Hepatocyte (in vitro differentiated cells): ENCODE measurements at regions not wholly inside any gene's neighbourhood (a gene's known extent, or its start where the extent isn't known, plus 50 kb on each side); places are given as distances from the start of the nearest gene placed in this dataset.

Experiments used
- DNase-seq: peaks from one replicate; pipeline ENCODE4 v3.0.0-alpha.2; 2016; ENCODE audit warnings: low spot score
- H2AFZ ChIP-seq: fragments of 200-600 bp; sonication (generic); 2 replicates; pipeline ENCODE4 v1.6.0; 2016; ENCODE audit warnings: antibody characterized with exemption, mild to moderate bottlenecking
- H3K27ac ChIP-seq: fragments of 200-600 bp; sonication (generic); 2 replicates; pipeline ENCODE4 v1.5.1; 2016; ENCODE audit warnings: mild to moderate bottlenecking
- H3K27me3 ChIP-seq: fragments of 200-600 bp; sonication (generic); 2 replicates; pipeline ENCODE4 v1.6.1; 2016
- H3K36me3 ChIP-seq: fragments of 200-600 bp; sonication (generic); replicated peaks from 2 replicates; pipeline ENCODE4 v1.5.1; 2016; ENCODE audit warnings: low read depth; ENCODE audit not compliant: insufficient read depth
- H3K4me1 ChIP-seq: fragments of 200-600 bp; sonication (generic); 2 replicates; pipeline ENCODE4 v1.5.1; 2016; ENCODE audit warnings: mild to moderate bottlenecking, moderate library complexity; ENCODE audit not compliant: insufficient read depth
- H3K4me2 ChIP-seq: fragments of 200-600 bp; sonication (generic); 2 replicates; pipeline ENCODE4 v1.6.0; 2016
- H3K4me3 ChIP-seq: fragments of 200-600 bp; sonication (generic); 2 replicates; pipeline ENCODE4 v1.5.1; 2016; ENCODE audit warnings: mild to moderate bottlenecking
- H3K79me2 ChIP-seq: fragments of 200-600 bp; sonication (generic); 2 replicates; pipeline ENCODE4 v1.6.0; 2017; ENCODE audit warnings: mild to moderate bottlenecking
- H3K9me2 ChIP-seq: fragments of 200-600 bp; sonication (generic); replicated peaks from 2 replicates; pipeline ENCODE4 v1.6.0; 2017; ENCODE audit warnings: mild to moderate bottlenecking; ENCODE audit not compliant: insufficient read depth
- H3K9me3 ChIP-seq: fragments of 200-600 bp; sonication (generic); 2 replicates; pipeline ENCODE4 v1.5.1; 2016; ENCODE audit warnings: low read depth, mild to moderate bottlenecking
- H4K20me1 ChIP-seq: fragments of 200-600 bp; sonication (generic); 2 replicates; pipeline ENCODE4 v1.6.0; 2016; ENCODE audit warnings: mild to moderate bottlenecking; ENCODE audit not compliant: insufficient read depth, poor library complexity, severe bottlenecking
- EZH2 ChIP-seq: fragments of 200-600 bp; sonication (generic); IDR thresholded peaks from 2 replicates; pipeline ENCODE4 v1.6.1; 2016; ENCODE audit warnings: antibody characterized with exemption, mild to moderate bottlenecking, borderline replicate concordance
- EZH2phosphoT487 ChIP-seq: fragments of 200-600 bp; sonication (generic); IDR thresholded peaks from one replicate; pipeline ENCODE4 v1.6.1; 2018; ENCODE audit warnings: antibody characterized with exemption, mild to moderate bottlenecking, low read depth, moderate library complexity; ENCODE audit not compliant: unreplicated experiment, severe bottlenecking
- WGBS: methylation state at CpG from one replicate; pipeline ENCODE4 v1.1.6; 2016; ENCODE audit warnings: low lambda C conversion rate; ENCODE audit errors: missing lambda C conversion rate; 5-methylcytosine and 5-hydroxymethylcytosine counted together
- TF ChIP-seq, protein P1 (sequence below): fragments of 200-600 bp; sonication (generic); IDR thresholded peaks from 2 replicates; pipeline ENCODE4 v1.5.1; 2016; ENCODE audit warnings: antibody characterized with exemption, mild to moderate bottlenecking; ENCODE audit not compliant: poor library complexity

DNA sequence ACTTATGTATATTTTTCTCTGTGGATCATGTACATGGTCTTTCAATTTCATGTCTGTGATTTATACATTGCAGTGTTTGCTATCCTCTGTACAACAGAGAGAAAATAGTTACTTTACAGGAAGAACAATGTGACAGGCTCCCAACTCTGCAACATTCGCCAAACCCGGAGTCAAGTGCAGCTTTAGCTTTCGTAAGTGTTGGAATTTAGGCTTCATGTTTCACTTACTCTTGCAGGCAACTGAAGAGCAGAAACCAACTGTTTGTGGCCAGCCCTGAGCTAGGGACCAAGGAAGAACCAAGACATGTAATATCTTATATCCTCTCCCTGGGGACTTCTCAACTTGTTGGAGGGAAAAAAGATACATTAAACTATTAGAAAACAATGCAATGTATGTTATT lies 147.9 kb downstream of the C5orf15 start:
- TF ChIP-seq EZH2 = no peak
- TF ChIP-seq, protein P1, sequence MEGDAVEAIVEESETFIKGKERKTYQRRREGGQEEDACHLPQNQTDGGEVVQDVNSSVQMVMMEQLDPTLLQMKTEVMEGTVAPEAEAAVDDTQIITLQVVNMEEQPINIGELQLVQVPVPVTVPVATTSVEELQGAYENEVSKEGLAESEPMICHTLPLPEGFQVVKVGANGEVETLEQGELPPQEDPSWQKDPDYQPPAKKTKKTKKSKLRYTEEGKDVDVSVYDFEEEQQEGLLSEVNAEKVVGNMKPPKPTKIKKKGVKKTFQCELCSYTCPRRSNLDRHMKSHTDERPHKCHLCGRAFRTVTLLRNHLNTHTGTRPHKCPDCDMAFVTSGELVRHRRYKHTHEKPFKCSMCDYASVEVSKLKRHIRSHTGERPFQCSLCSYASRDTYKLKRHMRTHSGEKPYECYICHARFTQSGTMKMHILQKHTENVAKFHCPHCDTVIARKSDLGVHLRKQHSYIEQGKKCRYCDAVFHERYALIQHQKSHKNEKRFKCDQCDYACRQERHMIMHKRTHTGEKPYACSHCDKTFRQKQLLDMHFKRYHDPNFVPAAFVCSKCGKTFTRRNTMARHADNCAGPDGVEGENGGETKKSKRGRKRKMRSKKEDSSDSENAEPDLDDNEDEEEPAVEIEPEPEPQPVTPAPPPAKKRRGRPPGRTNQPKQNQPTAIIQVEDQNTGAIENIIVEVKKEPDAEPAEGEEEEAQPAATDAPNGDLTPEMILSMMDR = no peak
- TF ChIP-seq EZH2phosphoT487 = no peak
- WGBS = 45% methylated on average over 3 of the region's 3 CpGs
- H2AFZ ChIP-seq = no peak overlapping the region
- no peaks in the 10 kb centered on the region for H3K79me2 ChIP-seq
- H3K4me2 ChIP-seq = no peak overlapping the region
- no peaks in the 10 kb centered on the region for H3K36me3 ChIP-seq
- no peak for DNase-seq
- no peaks in the 10 kb centered on the region for H3K4me1 ChIP-seq
- peaks cover 3% of the 10 kb centered on the region for H3K27me3 ChIP-seq
- no peaks in the 10 kb centered on the region for H3K9me2 ChIP-seq
- H3K9me3 ChIP-seq = no peaks in the 10 kb centered on the region
- no peak overlapping the region for H3K4me3 ChIP-seq
- no peaks in the 10 kb centered on the region for H4K20me1 ChIP-seq
- no peak overlapping the region for H3K27ac ChIP-seq

DNA sequence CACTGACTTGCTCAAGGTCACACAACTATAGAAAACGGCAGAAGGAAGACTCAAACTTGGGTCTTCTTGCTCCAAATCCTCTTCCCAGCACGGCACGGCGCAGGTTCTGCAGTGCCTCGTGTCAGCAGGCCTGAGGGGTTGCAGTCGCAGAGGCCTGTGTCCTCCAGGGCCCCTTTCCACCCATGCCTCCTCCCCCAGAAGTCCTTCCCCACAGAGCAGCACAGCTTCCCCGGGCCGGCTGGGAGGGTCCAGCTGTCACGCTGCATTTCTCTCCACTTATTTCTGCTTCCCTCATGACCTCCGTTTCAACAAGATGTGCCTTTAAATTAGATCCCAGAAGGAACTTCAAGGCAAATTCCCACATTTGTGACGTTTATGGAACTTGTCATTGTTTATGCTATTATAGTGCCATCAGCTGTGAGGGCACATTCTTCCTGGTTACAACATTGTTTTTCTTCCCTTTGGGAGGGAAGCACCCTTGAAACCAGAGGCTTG lies 148.4 kb downstream of the C5orf15 start:
- Histone ChIP-seq H3K9me3 (no peaks in the 10 kb centered on the region), H2AFZ (no peak overlapping the region), H3K27me3 (peaks cover 3% of the 10 kb centered on the region), H3K27ac (no peak overlapping the region), H4K20me1 (no peaks in the 10 kb centered on the region), H3K79me2 (no peaks in the 10 kb centered on the region), H3K4me1 (no peaks in the 10 kb centered on the region), H3K4me3 (no peak overlapping the region), H3K4me2 (no peak overlapping the region), H3K36me3 (no peaks in the 10 kb centered on the region), H3K9me2 (no peaks in the 10 kb centered on the region)
- DNase-seq = no peak
- 61% methylated on average over 8 of the region's 11 CpGs for WGBS
- TF ChIP-seq EZH2 = no peak
- TF ChIP-seq, protein P1 = no peak
- no peak for TF ChIP-seq EZH2phosphoT487

DNA sequence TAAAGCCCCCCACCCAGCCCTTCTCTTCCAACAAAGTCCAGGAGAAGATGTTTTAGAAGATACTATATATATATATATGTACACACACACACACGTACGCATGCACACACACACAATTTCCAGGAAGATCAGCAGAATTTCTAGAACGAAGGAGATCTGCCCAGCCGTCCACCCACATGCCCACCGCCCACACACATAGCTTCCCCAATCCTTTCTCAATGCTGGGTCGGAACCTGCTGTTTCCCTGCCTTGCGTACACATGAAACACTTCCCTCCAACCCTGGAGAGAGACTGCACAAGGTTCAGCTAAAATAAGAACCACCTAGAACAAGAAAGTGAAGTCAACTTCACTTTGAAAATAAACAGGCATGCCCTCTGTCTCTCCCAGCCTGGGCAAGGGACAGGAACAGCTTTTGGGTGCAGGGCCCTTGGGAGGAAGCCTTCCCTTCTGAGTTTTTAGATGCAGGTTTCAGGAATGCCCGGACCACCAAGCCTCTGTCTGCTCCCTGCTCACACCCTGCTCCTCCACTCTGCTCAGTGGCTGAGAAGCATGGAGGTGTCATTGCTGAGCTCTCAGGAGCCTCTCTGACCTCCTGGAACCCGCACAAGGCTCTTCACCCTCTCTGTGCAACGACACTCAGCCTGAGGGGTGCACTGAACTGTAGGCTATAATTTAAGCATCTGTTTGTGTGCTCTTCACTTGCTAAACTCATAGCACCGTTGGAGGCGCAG lies 149.4 kb downstream of the C5orf15 start:
- H3K4me2 ChIP-seq = no peak overlapping the region
- no peak overlapping the region for H3K4me3 ChIP-seq
- no peak overlapping the region for H2AFZ ChIP-seq
- no peak overlapping the region for H3K27ac ChIP-seq
- H3K36me3 ChIP-seq = no peaks in the 10 kb centered on the region
- DNase-seq = no peak
- H3K9me3 ChIP-seq = no peaks in the 10 kb centered on the region
- 85% methylated on average over 12 of the region's 12 CpGs for WGBS
- H3K9me2 ChIP-seq = no peaks in the 10 kb centered on the region
- TF ChIP-seq EZH2 (no peak), EZH2phosphoT487 (no peak)
- TF ChIP-seq, protein P1 = no peak
- peaks cover 3% of the 10 kb centered on the region for H3K27me3 ChIP-seq
- no peaks in the 10 kb centered on the region for H3K4me1 ChIP-seq
- no peaks in the 10 kb centered on the region for H4K20me1 ChIP-seq
- no peaks in the 10 kb centered on the region for H3K79me2 ChIP-seq

DNA sequence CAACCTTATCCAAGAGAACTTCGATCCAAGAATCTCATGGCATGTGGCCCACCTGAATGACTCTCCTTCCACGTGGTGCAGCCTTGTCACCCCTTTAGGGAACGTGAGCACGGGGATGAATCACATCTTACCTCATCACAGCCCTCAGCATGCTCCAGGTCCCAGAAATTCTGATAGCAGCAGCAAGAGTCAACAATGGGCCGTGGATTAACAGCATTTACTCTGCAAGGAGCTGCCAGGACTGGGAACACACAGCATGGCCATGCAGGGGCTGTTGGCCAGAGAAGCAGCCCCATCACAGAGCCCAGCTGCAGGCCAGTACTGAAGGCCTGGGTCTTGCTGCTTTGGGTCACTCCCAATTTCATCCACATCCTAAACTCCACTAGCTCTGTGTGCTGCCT lies 150.4 kb downstream of the C5orf15 start:
- H2AFZ ChIP-seq = no peak overlapping the region
- H3K9me3 ChIP-seq = no peaks in the 10 kb centered on the region
- H3K4me1 ChIP-seq = no peaks in the 10 kb centered on the region
- H3K27me3 ChIP-seq = peaks cover 3% of the 10 kb centered on the region
- no peaks in the 10 kb centered on the region for H3K79me2 ChIP-seq
- H3K4me2 ChIP-seq = no peak overlapping the region
- H4K20me1 ChIP-seq = no peaks in the 10 kb centered on the region
- no peak overlapping the region for H3K27ac ChIP-seq
- H3K9me2 ChIP-seq = no peaks in the 10 kb centered on the region
- DNase-seq = peak; percentile 66
- H3K36me3 ChIP-seq = no peaks in the 10 kb centered on the region
- 47% methylated on average over 5 of the region's 5 CpGs for WGBS
- TF ChIP-seq, protein P1 = no peak
- H3K4me3 ChIP-seq = no peak overlapping the region
